Tibial nerve (tissue), 4 donors: ENCODE measurements at regions not wholly inside any gene's neighbourhood (a gene's known extent, or its start where the extent isn't known, plus 50 kb on each side); places are given as distances from the start of the nearest gene placed in this dataset.

Source experiments
- DNase-seq, 2 donors: peaks; one replicate each; pipeline ENCODE4 v3.0.0-alpha.2; 2019; ENCODE audit warnings: low spot score in 2 of 2
- H3K27ac ChIP-seq, 4 donors: fragments of 200-600 bp; sonication (generic) in 3 of 4; one replicate each; pipeline ENCODE4 v1.5.1; 2017 to 2019; ENCODE audit warnings: mild to moderate bottlenecking in 1 of 4
- H3K27me3 ChIP-seq, 2 donors: fragments of 200-600 bp; sonication (generic) in 1 of 2; one replicate each; pipeline versions ENCODE4 v1.5.1 to v1.6.0; 2017 to 2019
- H3K36me3 ChIP-seq, 3 donors: fragments of 200-600 bp; sonication (generic); one replicate each; pipeline ENCODE4 v1.5.1; 2018 to 2019
- H3K4me1 ChIP-seq, 4 donors: fragments of 200-600 bp; sonication (generic) in 3 of 4; one replicate each; pipeline ENCODE4 v1.5.1; 2017 to 2019
- H3K4me3 ChIP-seq, 4 donors: fragments of 200-600 bp; sonication (generic) in 3 of 4; one replicate each; pipeline ENCODE4 v1.5.1; 2017 to 2019; ENCODE audit warnings: mild to moderate bottlenecking in 1 of 4, moderate library complexity in 1 of 4
- H3K9me3 ChIP-seq, 4 donors: fragments of 200-600 bp; sonication (generic) in 3 of 4; one replicate each; pipeline ENCODE4 v1.5.1; 2017 to 2019
- EP300 ChIP-seq, 2 donors: sonication (generic); formaldehyde crosslinking; IDR thresholded peaks; one replicate each; pipeline ENCODE4 v1.6.1; 2017; ENCODE audit warnings: antibody characterized with exemption in 2 of 2, mild to moderate bottlenecking in 1 of 2
- POLR2A ChIP-seq, 2 donors: fragments of 450-650 bp; IDR thresholded peaks; one replicate each; pipeline ENCODE4 v1.6.1; 2017; ENCODE audit warnings: antibody characterized with exemption in 2 of 2, mild to moderate bottlenecking in 2 of 2, moderate library complexity in 2 of 2
- WGBS, 2 donors: methylation state at CpG; one replicate each; pipeline ENCODE4 v1.1.5; 2018; 5-methylcytosine and 5-hydroxymethylcytosine counted together
- TF ChIP-seq, protein P1 (sequence below), 5 experiments: fragments of 200-600 bp in 3 of 5; fragments of 450-650 bp in 2 of 5; sonication (generic) in 3 of 5; IDR thresholded peaks; one replicate each; pipeline ENCODE4 v1.5.1; 2016 to 2019; ENCODE audit warnings: antibody characterized with exemption in 5 of 5, mild to moderate bottlenecking in 3 of 5, moderate library complexity in 2 of 5

GRCh38 chr12:126700096-126700495 is 1566.9 kb upstream of the TMEM132C start:
- no peak for DNase-seq
- Histone ChIP-seq H3K27me3 (no peaks in the 10 kb centered on the region), H3K4me1 (no peaks in the 10 kb centered on the region), H3K36me3 (no peaks in the 10 kb centered on the region), H3K27ac (no peak overlapping the region), H3K9me3 (peaks cover 0 to 6% (median 0%) of the 10 kb centered on the region in 4 donors), H3K4me3 (no peak overlapping the region)
- TF ChIP-seq POLR2A (IDR thresholded peaks at IDR 0.05) = no peak
- TF ChIP-seq, protein P1, sequence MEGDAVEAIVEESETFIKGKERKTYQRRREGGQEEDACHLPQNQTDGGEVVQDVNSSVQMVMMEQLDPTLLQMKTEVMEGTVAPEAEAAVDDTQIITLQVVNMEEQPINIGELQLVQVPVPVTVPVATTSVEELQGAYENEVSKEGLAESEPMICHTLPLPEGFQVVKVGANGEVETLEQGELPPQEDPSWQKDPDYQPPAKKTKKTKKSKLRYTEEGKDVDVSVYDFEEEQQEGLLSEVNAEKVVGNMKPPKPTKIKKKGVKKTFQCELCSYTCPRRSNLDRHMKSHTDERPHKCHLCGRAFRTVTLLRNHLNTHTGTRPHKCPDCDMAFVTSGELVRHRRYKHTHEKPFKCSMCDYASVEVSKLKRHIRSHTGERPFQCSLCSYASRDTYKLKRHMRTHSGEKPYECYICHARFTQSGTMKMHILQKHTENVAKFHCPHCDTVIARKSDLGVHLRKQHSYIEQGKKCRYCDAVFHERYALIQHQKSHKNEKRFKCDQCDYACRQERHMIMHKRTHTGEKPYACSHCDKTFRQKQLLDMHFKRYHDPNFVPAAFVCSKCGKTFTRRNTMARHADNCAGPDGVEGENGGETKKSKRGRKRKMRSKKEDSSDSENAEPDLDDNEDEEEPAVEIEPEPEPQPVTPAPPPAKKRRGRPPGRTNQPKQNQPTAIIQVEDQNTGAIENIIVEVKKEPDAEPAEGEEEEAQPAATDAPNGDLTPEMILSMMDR (IDR thresholded peaks at IDR 0.05) = no peak
- TF ChIP-seq EP300 (IDR thresholded peaks at IDR 0.05) = no peak
- 92 to 95% methylated on average over 3 of the region's 3 CpGs for WGBS, 2 donors

- H3K4me3 ChIP-seq = no peak overlapping the region
- peaks cover 0 to 7% (median 0%) of the 10 kb centered on the region in 4 donors for H3K4me1 ChIP-seq
- no peaks in the 10 kb centered on the region for H3K36me3 ChIP-seq
- H3K27ac ChIP-seq = no peak overlapping the region
- no peaks in the 10 kb centered on the region for H3K9me3 ChIP-seq
- H3K27me3 ChIP-seq = no peaks in the 10 kb centered on the region
- WGBS, 2 donors = 82 to 89% methylated on average over 4 of the region's 4 CpGs
- no peak for TF ChIP-seq EP300 (IDR thresholded peaks at IDR 0.05)
- TF ChIP-seq, protein P1 (IDR thresholded peaks at IDR 0.05) = no peak
- no peak for TF ChIP-seq POLR2A (IDR thresholded peaks at IDR 0.05)
- DNase-seq = no peak
Observed at GRCh38 chr12:126704609-126705008, 1562.4 kb upstream of the TMEM132C start.

DNA sequence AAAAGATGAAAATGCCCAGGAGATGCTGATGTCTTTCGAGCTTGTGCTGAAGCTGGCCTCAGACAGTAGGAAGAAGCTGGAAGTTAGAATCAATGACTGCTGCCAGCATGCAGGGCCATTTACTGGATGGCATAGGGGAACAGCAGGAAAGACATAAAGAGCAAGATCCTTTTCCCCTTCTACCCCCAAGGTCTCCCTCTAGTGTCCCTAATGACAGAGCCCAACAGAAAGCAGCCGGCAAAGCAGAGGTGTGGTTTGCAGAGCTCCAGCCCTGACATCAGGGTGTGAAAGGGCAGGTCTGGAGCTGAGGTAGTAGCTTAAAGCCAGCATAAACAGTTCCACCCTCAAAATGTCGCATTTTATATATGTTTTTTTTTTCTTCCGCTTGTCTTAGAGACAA is 1560.7 kb upstream of the TMEM132C start:
- Histone ChIP-seq H3K4me3 (no peak overlapping the region), H3K36me3 (no peaks in the 10 kb centered on the region), H3K4me1 (peaks cover 0 to 7% (median 0%) of the 10 kb centered on the region in 4 donors), H3K9me3 (no peaks in the 10 kb centered on the region), H3K27me3 (no peaks in the 10 kb centered on the region), H3K27ac (no peak overlapping the region)
- no peak for DNase-seq
- 20 to 30% methylated on average over 4 of the region's 4 CpGs for WGBS, 2 donors
- TF ChIP-seq, protein P1 (IDR thresholded peaks at IDR 0.05) = no peak
- no peak for TF ChIP-seq POLR2A (IDR thresholded peaks at IDR 0.05)
- TF ChIP-seq EP300 (IDR thresholded peaks at IDR 0.05) = no peak

DNA sequence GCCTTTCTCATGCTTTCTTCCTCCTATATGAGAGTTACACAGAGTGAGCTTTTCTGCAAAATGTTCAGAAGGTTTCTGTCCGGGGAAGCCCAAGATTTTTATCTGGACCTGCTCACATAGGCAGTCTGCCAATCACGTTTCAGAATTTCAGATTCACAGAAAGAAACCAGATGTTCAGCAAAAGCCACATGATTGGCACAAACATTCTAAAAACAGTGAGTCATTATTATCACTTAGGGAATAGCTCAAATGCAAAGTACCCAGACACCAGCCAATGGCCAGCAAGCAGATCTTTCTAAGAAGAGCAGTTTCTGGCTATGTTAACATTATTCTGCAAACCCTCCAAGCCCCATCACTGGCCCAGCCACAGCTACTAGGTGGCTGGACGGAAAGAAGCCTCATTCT is 1558.5 kb upstream of the TMEM132C start:
- 21 to 25% methylated on average over 3 of the region's 3 CpGs for WGBS, 2 donors
- no peak overlapping the region for H3K4me3 ChIP-seq
- H3K4me1 ChIP-seq = peaks cover 0 to 7% (median 0%) of the 10 kb centered on the region in 4 donors
- no peaks in the 10 kb centered on the region for H3K36me3 ChIP-seq
- H3K27me3 ChIP-seq = no peaks in the 10 kb centered on the region
- no peaks in the 10 kb centered on the region for H3K9me3 ChIP-seq
- TF ChIP-seq EP300 (IDR thresholded peaks at IDR 0.05) (peak in 1 of 2 donors; percentile 10), POLR2A (IDR thresholded peaks at IDR 0.05) (no peak)
- TF ChIP-seq, protein P1 (IDR thresholded peaks at IDR 0.05) = no peak
- peak in 1 of 2 donors; percentile 36 for DNase-seq
- H3K27ac ChIP-seq = no peak overlapping the region

DNA sequence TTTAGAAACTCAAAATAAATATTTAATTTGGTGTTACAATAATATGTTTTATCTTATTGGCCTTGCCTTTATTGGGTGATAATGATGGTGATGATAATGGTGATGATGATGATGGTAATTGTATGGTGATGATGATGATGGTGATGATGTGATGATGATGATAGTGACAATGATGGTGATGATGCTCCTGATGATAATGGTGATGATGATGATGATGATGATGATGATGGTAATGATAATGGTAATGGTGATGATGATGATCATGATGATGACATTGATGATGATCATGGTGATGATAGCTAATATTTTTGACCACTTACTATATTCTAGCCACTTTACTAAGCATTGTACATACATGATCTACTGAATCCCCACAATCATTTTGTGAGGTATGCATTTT is 1548.6 kb upstream of the TMEM132C start:
- no peak for TF ChIP-seq EP300 (IDR thresholded peaks at IDR 0.05)
- TF ChIP-seq, protein P1 (IDR thresholded peaks at IDR 0.05) = no peak
- TF ChIP-seq POLR2A (IDR thresholded peaks at IDR 0.05) = no peak
- no peak overlapping the region for H3K27ac ChIP-seq
- DNase-seq = no peak
- no peak overlapping the region for H3K4me3 ChIP-seq
- no peaks in the 10 kb centered on the region for H3K27me3 ChIP-seq
- no peaks in the 10 kb centered on the region for H3K36me3 ChIP-seq
- H3K9me3 ChIP-seq = peaks cover 0 to 7% (median 0%) of the 10 kb centered on the region in 4 donors
- H3K4me1 ChIP-seq = no peaks in the 10 kb centered on the region
